Epidermal melanocyte (primary cell): ENCODE measurements at regions not wholly inside any gene's neighbourhood (a gene's known extent, or its start where the extent isn't known, plus 50 kb on each side); places are given as distances from the start of the nearest gene placed in this dataset.
A peak's percentile ranks its signal among the peaks of the same experiment; 100 is the strongest.
"Not testable (repeated sequence)": the region's sequence is repeated elsewhere in the genome, so short reads cannot be mapped to it uniquely, and the experiment has no call there.

Experiments
- DNase-seq: peaks from one replicate; pipeline ENCODE4 v3.0.0; 2011; ENCODE audit warnings: low spot score; ENCODE audit not compliant: insufficient read length

DNA sequence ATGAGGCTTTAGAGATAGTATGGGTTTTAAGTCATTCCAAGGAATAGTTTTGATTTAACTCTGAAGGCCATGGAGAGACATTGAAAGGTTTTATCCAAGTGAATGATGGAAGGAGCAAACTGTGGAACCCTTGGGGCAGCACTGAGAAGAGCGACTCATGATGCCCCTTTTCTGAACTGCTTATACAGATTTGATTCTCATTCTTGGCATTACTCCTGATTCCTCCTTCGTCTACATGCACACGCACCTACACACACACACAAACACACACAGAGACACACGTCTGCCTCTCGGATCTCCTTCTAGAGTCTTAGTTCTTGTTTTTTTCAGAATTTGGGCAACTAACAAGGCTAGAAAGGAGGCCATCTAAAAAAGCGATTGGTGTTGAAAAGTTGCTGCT, 94.1 kb upstream of the TPTE start:
- DNase-seq, result peak; percentile 18

DNA sequence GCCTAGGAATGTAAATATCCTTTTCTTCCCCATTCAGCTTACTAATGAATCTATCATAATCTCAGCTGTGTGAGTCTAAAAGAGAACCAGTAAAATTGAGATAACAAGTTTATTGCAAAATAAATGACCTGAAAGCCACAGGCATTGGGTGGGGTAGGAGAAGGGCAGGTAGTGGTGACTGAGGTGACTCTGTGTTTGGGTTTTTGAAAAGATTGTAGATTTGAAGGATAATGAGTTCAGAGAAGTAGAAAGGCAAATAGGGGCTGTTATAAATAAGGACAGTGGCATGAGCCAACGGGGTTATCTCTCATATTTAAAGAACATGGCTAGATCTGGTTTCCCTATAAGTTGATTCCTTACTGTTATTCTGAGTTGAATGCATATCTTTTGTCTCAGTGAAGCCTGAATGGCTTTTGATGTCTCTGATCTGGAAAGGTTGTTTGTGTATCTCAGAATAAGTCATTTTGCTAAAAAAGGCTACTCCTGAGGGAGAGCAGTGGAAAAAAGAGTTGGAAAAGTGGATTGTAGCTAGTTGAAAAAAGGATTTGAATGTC, 92.3 kb upstream of the TPTE start:
- DNase-seq, result peak; percentile 17

DNA sequence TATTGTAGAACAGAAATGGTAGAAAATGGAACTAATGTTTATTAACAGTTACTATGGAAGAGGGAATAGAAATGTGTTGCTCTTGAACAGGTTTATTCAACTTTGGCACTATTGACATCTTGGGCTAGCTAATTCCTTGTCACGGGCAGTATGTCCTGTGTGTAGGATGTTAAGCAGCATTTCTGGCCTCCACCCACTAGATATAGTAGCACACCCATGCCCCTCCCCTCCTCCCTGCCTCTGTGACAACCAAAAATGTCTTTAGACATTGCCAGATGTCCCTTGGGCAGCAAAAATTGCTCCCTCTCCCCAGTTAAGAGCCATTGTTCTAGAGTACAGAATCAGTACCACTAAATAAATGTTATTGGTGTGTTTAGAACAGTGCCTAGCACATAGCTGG, 91.4 kb upstream of the TPTE start:
- DNase-seq, result peak; percentile 16

DNA sequence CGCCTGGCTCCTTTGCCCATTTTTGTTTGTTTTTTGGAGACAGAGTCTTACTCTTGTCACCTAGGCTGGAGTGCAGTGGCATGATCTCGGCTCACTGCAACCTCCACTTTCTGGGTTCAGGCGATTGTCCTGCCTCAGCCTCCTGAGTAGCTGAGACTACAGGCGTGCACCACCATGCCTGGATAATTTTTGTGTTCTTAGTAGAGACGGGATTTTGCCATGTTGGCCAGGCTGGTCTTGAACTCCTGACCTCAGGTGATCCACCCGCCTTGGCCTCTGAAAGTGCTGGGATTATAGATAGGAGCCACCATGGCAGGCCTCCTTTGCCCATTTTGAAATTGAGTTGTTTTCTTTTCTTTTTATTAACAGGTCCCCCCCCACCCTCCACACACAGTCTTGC, 89.4 kb upstream of the TPTE start:
- not testable (repeated sequence) for DNase-seq

DNA sequence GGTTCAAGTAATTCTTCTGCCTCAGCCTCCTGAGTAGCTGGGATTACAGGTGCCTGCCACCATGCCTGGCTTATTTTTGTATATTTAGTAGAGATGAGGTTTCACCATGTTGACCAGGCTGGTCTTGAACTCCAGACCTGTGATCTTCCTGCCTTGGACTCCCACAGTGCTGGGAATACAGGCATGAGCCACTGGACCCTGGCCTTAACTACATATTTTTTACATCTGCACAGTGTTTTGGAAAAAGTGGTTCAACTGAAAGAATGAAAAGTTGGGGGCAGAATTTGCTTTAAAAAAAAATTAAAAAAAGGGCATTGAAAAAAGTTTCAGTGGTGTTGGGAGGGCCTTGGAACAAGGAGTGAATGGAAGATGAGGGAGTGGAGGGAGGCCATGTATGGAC, 88.9 kb upstream of the TPTE start:
- not testable (repeated sequence) for DNase-seq

DNA sequence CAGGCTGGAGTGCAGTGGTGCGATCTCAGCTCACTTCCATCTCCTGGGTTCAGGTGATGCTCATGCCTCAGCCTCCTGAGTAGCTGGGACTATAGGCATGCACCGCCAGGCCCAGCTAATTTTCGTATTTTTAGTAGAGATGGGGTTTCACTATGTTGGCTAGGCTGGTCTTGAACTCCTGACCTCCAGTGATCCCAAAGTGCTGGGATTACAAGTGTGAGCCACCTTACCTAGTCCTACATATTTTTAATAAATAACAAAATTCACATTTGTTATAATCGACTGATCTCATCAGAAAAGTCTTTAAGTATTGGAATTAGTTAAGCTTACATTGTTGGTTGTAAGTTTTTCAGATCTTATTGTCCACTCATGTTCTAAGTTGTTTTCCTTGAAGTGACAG, 83.4 kb upstream of the TPTE start:
- DNase-seq, result not testable (repeated sequence)

DNA sequence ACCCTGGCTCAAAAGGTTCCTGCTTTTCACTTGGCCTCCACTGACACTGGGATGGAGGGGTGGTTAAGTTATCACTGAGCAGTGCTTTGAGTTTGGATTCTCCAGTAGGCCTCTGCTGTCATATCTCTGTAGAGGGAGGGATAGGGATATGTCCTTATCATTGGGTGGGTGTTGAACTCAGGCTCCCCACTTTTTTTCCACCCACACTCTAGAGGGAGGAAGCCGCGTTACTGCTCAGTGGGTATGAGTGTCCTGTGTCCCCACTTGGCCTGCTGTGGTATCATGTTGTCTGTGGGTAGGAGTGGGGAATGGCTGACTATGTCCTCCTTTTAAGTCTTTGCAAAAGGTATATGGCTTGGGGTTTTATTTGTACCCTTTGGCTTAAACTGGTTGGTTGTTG, 80.7 kb upstream of the TPTE start:
- DNase-seq, result not testable (repeated sequence)

DNA sequence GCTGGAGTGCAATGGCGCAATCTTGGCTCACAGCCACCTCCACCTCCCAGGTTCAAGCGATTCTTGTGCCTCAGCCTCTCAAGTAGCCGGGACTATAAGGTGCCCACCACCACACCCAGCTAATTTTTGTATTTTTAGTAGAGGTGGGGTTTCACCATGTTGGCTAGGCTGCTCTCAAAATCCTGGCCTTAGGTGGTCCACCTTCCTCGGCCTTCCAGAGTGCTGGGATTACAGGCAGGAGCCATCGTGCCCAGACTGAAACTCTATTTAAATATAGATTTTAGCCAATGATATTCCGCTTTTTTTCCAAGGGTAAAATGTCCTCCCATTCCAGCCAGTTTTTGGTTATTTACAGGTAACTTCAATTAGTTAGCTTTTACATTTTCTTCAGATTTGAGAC, 79.4 kb upstream of the TPTE start:
- not testable (repeated sequence) for DNase-seq

DNA sequence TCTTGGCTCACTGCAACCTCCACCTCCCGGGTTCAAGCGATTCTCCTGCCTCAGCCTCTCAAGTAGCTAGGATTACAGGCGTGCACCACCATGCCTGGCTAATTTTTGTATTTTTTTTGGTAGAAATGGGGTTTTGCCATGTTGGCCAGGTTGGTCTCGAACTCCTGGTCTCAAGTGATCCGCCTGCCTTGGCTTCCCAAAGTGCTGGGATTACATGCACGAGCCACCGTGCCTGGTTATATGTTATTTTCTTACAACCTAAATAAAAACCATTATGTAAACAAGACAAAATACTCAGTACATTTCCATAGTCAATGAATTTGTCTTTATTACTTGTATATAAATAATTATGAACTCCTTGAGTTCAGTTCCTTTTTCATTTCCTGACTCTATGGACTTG, 75.7 kb upstream of the TPTE start:
- DNase-seq, result not testable (repeated sequence)

DNA sequence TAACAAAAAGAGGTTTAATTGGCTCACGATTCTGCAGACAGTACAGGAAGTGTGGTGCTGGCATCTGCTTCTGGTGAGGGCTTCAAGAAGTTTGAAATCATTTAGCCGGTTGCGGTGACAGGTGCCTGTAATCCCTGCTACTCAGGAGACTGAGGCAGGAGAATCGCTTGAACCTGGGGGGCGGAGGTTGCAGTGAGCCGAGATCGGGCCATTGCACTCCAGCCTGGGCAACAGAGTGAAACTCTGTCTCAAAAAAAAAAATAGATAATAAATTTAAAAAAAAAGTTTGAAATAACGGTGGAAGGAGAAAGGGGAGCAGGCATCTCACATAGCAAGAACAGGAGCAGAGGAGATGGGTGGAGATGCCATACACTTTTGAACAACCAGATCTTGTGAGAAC, 71.9 kb upstream of the TPTE start:
- not testable (repeated sequence) for DNase-seq

DNA sequence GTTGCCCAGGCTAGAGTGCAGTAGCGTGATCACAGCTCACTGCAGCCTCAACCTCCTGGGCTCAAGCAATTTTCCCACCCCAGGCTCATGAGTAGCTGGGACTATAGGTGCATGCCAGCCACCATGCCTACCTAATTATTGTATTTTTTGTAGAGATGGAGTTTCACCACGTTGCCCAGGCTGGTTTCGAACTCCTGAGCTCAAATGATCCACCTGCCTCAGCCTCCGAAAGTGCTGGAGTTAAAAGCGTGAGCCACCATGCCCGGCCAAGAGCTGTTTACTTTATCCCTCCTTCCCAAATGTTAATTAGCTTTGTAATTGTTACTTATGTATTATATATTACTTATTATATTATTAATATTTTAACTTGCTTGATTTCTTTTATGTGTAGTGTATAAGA, 70.1 kb upstream of the TPTE start:
- not testable (repeated sequence) for DNase-seq

DNA sequence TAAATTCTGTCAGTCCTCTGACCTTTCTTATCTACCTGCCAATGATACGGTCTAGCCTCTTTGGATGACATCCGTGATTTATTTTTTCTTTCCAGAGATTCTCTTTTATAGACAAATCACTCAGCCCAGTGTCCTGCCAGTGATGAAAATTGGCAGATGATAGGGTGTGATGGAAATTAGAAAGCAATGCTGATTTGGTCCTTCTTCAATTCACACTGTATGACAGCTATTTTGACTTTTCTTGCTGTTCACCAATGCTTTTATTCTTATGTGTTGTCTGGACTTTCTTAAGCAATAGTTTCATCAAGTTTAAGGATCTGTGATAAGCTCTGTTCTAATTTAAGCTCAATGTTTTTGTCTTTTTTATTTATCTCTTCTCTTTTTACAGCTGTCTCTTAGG, 63.6 kb upstream of the TPTE start:
- DNase-seq, result not testable (repeated sequence)

DNA sequence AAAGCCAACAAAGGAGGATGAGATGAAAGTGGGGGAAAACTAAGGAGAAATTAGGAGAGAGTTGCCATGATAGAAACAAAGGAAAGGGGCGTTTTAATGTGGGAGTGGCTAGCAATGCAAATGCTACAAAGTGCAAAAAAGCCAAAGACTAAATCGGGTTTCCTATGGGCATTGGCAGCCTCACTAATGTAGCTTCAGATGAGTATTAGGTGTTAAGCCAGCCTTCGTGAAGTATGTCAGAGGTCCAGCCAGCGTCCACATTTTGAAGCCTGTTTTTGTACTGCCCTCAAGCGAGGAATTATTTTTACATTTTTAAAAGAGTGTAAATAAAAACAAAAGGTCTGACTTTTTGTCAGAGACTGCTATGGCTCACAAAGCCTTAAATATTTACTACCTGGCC, 60.4 kb upstream of the TPTE start:
- not testable (repeated sequence) for DNase-seq

DNA sequence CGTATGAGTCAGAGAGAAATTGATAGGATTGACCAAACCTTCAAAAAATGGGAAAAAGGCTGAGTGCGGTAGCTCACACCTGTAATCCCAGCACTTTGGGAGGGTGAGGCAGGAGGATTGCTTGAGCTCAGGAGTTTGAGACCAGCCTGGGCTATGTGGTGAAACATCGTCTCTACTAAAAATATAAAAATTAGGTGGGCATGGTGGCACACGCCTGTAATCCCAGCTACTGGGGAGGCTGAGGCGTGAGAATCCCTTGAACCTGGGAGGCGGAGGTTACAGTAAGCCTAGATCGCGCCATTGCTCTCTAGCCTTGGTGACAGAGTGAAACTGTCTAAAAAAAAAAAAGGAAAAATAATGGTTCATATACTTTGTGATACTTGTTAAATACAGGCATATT, 59.9 kb upstream of the TPTE start:
- not testable (repeated sequence) for DNase-seq

DNA sequence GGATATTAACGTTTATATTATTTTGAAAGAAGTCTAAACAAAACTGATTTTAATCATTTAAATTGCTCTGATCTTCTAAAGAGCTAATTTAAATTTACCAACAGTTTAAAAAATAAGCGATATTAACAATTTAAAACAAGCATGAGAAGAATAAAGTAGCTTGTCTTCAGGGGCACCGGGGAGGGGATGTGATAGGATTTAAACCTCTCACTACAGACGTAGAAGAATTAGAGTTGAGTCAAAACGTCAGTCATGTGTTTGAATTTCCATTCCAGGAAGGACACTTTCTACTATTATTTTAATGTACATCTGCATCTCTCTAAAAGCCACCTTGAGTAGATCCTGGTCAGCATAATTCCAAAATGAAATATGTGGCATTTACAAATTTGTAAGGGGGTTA, 58.2 kb upstream of the TPTE start:
- DNase-seq, result no peak

DNA sequence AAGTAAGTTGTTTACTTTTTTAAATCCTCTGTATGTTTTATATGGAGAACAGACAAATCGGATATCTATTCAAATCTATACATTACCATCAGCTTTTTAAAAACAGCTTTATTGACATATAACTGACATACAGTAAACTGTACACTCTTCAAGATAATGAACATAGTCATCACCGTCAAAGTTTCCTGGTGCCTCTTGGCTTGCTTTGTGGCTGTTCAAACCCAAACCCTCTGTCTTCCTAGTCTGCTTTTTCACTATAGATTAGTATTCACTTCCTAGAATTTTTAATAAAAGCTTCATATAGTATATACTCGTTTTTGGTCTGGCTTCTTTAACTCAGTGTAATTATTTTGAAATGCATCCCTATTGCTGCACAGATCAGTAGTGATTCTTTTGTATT, 56.4 kb upstream of the TPTE start:
- no peak for DNase-seq

DNA sequence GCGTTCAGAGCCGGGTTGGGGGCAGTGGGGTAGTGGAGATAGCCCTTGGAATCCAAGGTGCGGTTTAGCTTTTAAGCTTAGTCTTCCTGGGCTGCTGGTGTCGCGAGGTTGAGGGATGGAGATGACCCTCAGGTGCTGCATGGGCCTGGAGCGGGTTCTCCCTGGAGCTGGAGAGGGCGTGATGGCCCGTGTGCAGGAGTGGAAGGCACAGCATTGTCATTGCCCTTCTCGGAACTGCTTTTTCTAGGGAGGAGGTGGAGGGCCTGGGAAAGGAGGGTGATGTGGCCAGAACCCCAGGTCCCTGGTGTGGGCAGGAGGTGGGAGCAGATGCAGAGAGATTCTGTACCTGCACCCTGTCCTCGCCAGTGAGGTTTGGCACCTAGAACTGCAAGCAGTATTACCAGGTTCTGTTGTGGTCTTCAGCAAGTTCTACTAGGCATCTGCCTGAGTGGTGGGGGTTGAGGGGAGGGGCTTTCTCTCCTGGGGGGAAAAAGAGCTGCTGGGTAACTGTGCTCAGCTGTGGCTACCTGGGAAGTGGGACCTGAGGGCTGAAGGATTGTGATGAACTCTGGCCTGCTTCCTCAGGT, 55.8 kb upstream of the TPTE start:
- DNase-seq, result not testable (repeated sequence)

DNA sequence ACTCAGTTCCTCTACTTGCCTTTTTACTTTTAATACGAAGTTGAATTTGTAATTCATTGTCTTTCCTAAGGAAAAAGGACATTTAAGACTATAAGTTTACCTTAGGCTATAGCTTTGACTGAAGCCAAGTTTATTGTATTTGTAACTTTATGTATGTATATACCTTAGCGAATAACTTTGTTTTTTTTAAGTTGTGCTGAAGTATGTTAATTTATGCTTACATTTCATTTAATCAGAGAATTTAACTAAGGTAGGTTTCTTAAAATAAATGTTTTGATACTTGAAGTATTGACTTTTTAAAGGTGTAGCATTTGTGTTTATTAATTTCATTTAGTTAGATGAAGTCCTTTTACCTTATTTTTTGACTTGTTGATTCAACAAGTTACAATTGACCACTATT, 55.2 kb upstream of the TPTE start:
- no peak for DNase-seq
